HG03175 (cell line): ENCODE measurements at regions not wholly inside any gene's neighbourhood (a gene's known extent, or its start where the extent isn't known, plus 50 kb on each side); places are given as distances from the start of the nearest gene placed in this dataset.
"Not testable (repeated sequence)": the region's sequence is repeated elsewhere in the genome, so short reads cannot be mapped to it uniquely, and the experiment has no call there.

Experiments
- ATAC-seq: cut with Tn5 transposase; IDR thresholded peaks from one replicate; pipeline ENCODE4 v1.9.1; 2021; ENCODE audit warnings: mild to moderate bottlenecking, moderate library complexity; ENCODE audit not compliant: unreplicated experiment

GRCh38 chr2:113341191-113341869 lies 62.6 kb upstream of the PAX8 start:
- no peak for ATAC-seq

GRCh38 chr2:113337809-113338208 lies 59.1 kb upstream of the PAX8 start:
- ATAC-seq: no peak

- ATAC-seq: not testable (repeated sequence)
Measured at GRCh38 chr2:113336040-113336439, 57.3 kb upstream of the PAX8 start.

- ATAC-seq: no peak
Measured at GRCh38 chr2:113334147-113334546, 55.4 kb upstream of the PAX8 start.

GRCh38 chr2:113333735-113334134 lies 55.0 kb upstream of the PAX8 start:
- not testable (repeated sequence) for ATAC-seq

- not testable (repeated sequence) for ATAC-seq
Measured at GRCh38 chr2:113330060-113330767, 51.5 kb upstream of the PAX8 start.

GRCh38 chr2:113328973-113329372 lies 50.3 kb upstream of the PAX8 start:
- ATAC-seq: not testable (repeated sequence)

- ATAC-seq: not testable (repeated sequence)
Measured at GRCh38 chr2:113328572-113328971, 49.9 kb upstream of the PAX8 start.
